NCI-H526 (cell line): ENCODE measurements at regions not wholly inside any gene's neighbourhood (a gene's known extent, or its start where the extent isn't known, plus 50 kb on each side); places are given as distances from the start of the nearest gene placed in this dataset.

ENCODE experiments used
- DNase-seq, 2 experiments: peaks; one replicate each; lab custom pipeline; 2025; lab: John Stamatoyannopoulos, UW

GRCh38 chr1:106754957-106755356 is 301.5 kb upstream of the PRMT6 start:
- no peak for DNase-seq

- DNase-seq: no peak
Measured at GRCh38 chr1:106755682-106756406, 300.6 kb upstream of the PRMT6 start.

GRCh38 chr1:106756752-106757151 is 299.7 kb upstream of the PRMT6 start:
- no peak for DNase-seq

GRCh38 chr1:106768077-106768476 is 288.4 kb upstream of the PRMT6 start:
- no peak for DNase-seq

- no peak for DNase-seq
Measured at GRCh38 chr1:106768501-106768900, 288.0 kb upstream of the PRMT6 start.

- no peak for DNase-seq
Measured at GRCh38 chr1:106773206-106773605, 283.3 kb upstream of the PRMT6 start.

GRCh38 chr1:106780066-106780465 is 276.4 kb upstream of the PRMT6 start:
- DNase-seq: no peak

GRCh38 chr1:106780806-106781569 is 275.5 kb upstream of the PRMT6 start:
- no peak for DNase-seq

GRCh38 chr1:106785176-106785575 is 271.3 kb upstream of the PRMT6 start:
- no peak for DNase-seq

GRCh38 chr1:106787520-106787919 is 269.0 kb upstream of the PRMT6 start:
- no peak for DNase-seq

- no peak for DNase-seq
Measured at GRCh38 chr1:106789686-106790085, 266.8 kb upstream of the PRMT6 start.

GRCh38 chr1:106791041-106791440 is 265.4 kb upstream of the PRMT6 start:
- no peak for DNase-seq

GRCh38 chr1:106793651-106794050 is 262.8 kb upstream of the PRMT6 start:
- no peak for DNase-seq

- no peak for DNase-seq
Measured at GRCh38 chr1:106798991-106799390, 257.5 kb upstream of the PRMT6 start.

- DNase-seq: no peak
Measured at GRCh38 chr1:106802181-106802580, 254.3 kb upstream of the PRMT6 start.

- DNase-seq: no peak
Measured at GRCh38 chr1:106814418-106814817, 242.1 kb upstream of the PRMT6 start.

GRCh38 chr1:106817575-106817974 is 238.9 kb upstream of the PRMT6 start:
- no peak for DNase-seq

- no peak for DNase-seq
Measured at GRCh38 chr1:106831511-106831910, 225.0 kb upstream of the PRMT6 start.

GRCh38 chr1:106836708-106837107 is 219.8 kb upstream of the PRMT6 start:
- no peak for DNase-seq

- no peak for DNase-seq
Measured at GRCh38 chr1:106843518-106843917, 213.0 kb upstream of the PRMT6 start.

- DNase-seq: no peak
Measured at GRCh38 chr1:106846656-106847055, 209.8 kb upstream of the PRMT6 start.

- no peak for DNase-seq
Measured at GRCh38 chr1:106861110-106861509, 195.4 kb upstream of the PRMT6 start.

- DNase-seq: no peak
Measured at GRCh38 chr1:106868828-106869227, 187.6 kb upstream of the PRMT6 start.

GRCh38 chr1:106875622-106876021 is 180.9 kb upstream of the PRMT6 start:
- DNase-seq: no peak
